Femur (tissue), 1 donor: ENCODE measurements at regions not wholly inside any gene's neighbourhood (a gene's known extent, or its start where the extent isn't known, plus 50 kb on each side); places are given as distances from the start of the nearest gene placed in this dataset.
"Not testable (repeated sequence)": the region's sequence is repeated elsewhere in the genome, so short reads cannot be mapped to it uniquely, and the experiment has no call there.

ENCODE experiments used
- DNase-seq: peaks from one replicate; pipeline ENCODE4 v3.0.0-alpha.2; 2017

GRCh38 chr3:144772372-144772771 is 800.7 kb downstream of the DIPK2A start:
- no peak for DNase-seq

DNA sequence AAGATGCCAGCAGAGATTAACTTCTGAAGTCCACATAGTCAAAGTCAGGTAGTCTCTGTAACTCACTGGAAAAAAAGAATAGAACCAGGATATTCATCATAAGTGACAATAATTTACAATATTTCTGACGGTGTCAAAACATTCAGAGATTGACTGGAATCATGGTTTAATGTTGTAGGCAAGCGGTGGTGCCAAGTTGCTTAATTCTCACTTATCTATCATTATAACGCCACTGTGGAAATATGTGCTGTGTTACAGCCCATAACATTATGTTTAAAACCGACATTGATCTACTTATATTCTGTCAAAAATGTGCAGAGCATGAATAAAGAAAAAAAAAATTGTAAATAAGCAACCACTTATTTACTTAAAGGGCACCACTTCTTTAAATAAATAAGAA is 801.7 kb downstream of the DIPK2A start:
- no peak for DNase-seq

DNA sequence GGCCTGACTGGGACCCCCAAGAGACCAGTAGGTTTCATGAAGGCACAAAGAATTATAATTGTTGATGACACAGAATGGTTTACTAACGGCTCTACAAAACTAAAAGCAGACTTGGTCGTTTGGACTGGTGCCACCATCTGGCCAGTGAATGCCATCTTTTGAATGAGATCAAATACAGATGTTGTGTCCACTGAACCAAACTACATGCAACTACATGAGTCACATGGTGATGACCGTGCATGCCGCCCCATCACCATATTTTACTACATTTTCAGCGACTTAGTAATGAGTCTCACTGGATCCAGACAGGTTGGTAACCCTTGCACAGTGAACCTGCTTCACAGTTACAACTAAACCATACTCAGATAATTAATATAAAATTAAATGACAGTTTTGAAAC is 803.3 kb downstream of the DIPK2A start:
- no peak for DNase-seq

GRCh38 chr3:144775551-144775950 is 803.9 kb downstream of the DIPK2A start:
- DNase-seq, result no peak

GRCh38 chr3:144777906-144778305 is 806.3 kb downstream of the DIPK2A start:
- DNase-seq, result no peak

GRCh38 chr3:144791034-144791433 is 819.4 kb downstream of the DIPK2A start:
- DNase-seq, result no peak

GRCh38 chr3:144801890-144802289 is 830.3 kb downstream of the DIPK2A start:
- DNase-seq, result no peak

DNA sequence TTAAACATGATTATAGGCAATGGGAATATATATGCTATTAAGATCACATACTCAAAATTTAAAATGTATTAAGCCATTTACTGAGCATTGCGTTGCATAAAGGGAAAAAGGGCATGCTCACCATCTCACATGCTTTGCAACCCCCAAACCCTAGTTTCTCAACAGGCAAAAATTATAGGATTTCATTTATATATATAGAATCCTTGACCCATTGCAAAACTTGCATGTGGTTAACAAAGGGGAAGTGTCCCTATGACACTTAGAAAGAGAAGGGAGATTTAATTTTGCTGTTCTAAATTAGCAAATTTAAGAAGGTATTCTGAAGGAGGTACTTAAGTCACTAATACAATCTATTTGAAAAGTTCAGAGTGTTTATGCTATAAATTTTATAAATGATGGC is 837.8 kb downstream of the DIPK2A start:
- DNase-seq, result no peak

- no peak for DNase-seq
Observed at GRCh38 chr3:144810160-144810559, 838.5 kb downstream of the DIPK2A start.

DNA sequence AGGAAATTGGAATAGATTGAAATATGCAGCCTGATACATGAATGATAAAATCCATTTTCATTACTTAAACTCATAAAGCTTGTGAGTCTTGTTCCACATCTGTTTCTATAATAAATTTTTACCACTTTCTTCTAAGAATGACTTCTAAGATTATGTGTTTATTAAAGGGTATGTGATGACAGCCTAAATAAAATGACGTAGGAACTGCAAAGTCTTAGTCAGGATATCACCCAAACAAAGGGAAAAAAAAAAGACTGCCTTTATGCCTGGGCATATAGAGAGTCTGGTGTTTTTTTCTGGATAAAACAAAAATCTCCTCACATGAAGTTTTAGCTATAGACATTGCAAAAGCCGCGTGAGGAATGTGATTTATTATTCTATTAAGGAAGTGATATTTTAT is 844.0 kb downstream of the DIPK2A start:
- no peak for DNase-seq

- no peak for DNase-seq
Observed at GRCh38 chr3:144816323-144816722, 844.7 kb downstream of the DIPK2A start.

GRCh38 chr3:144818973-144819372 is 847.4 kb downstream of the DIPK2A start:
- DNase-seq, result no peak

DNA sequence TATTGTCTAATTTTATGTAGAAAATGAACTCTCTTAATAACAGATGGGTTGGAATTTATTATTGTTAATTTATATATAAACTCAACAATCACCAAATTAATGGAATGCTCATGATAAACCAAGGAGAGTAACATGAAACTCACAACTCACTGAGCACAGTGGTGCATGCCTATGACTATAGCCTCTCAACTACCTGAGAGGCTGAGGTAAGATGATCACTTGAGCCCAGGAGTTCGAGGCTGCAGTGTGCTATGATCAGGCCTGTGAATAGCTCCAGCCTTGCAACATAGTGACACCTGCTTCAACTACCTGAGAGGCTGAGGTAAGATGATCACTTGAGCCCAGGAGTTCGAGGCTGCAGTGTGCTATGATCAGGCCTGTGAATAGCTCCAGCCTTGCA is 848.6 kb downstream of the DIPK2A start:
- DNase-seq, result not testable (repeated sequence)

DNA sequence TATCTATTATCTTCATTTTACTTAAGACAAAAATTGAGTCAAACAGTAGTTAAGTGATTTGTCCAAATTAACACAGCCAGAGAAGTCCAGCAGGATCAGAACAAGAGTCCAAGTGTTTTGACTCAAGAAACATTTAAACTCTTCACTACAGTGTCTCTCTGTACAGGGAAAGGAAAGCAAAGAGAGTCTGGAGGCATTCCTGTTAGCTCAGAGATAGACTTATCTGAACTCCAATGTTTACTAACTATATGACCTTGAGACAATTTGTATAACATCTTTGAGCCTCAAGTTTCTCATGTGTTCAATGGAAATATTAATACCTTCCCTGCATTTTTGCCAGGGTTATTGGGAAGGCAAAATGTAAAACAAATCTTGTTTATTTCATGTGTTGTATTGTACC is 849.1 kb downstream of the DIPK2A start:
- DNase-seq, result no peak

- no peak for DNase-seq
Observed at GRCh38 chr3:144821583-144821982, 850.0 kb downstream of the DIPK2A start.

DNA sequence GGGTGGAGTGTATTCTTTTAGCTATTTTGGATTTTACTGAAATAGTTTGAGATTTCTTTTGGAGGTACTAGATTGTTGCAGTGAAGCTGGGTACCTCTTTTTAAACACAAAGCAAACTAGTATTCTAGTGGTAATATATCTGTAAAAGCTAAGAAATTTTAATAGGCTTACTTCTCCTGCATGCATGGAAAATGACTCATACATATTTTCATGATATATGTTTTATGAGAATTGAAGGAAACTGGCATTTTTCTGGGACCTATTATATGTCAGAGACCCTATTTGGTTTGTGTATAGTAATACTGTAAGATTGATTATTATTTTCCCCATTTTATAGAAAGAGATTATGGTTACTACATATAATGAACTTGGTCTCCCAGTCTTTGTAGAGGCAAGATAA is 851.0 kb downstream of the DIPK2A start:
- no peak for DNase-seq

DNA sequence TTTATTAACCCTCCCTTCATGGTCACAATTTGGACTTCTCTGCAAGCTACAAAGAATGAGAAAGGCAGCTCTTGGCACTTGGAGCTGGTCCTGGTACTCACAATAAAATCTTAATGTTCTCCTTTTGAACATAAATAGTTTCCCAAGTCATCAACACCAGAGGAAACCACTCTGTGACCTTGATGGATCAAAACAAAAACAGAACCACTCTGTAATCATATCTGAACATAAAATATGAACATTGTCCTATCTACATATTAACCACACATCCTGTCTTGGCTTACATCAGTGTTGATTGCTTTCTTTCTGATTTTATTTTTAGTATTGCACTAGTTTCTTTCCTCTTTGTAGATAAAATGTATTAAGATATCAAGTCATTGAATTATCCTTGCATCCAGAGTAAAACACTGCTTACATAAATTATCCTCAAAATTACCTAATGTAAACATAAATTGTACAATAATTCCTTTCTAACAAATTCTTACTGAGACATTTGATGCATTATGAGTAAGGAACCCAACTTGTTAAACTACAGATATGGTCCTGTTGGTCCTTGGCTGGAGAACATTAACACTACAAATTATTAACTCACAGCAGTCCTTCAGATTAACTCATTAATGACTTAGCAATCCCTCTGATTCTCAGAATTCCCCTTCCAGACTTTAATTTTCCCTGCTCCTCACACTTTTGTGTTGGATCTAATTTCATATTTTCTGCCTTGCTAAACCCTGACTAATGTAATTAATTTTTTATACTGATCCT is 860.5 kb downstream of the DIPK2A start:
- no peak for DNase-seq

DNA sequence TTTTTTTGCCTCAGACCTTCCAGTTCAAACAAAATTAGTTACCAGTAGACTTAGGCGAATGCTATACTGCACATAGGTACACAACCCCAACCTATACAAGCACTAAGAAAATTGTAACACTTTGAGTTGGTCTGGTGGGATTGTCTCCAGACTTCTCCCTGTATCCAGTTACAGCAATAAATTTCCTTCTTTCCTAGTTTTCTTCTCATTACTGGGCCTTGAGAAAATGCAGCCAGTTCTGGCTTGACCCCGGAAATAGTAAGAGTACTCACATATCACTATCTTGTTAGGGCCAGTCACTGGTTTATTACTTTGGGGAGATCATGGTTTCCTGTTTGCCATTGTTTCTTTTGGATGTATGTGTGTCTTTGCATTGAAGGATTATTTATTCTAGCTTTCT is 868.4 kb downstream of the DIPK2A start:
- DNase-seq, result no peak

- DNase-seq, result no peak
Observed at GRCh38 chr3:144840866-144841265, 869.2 kb downstream of the DIPK2A start.

DNA sequence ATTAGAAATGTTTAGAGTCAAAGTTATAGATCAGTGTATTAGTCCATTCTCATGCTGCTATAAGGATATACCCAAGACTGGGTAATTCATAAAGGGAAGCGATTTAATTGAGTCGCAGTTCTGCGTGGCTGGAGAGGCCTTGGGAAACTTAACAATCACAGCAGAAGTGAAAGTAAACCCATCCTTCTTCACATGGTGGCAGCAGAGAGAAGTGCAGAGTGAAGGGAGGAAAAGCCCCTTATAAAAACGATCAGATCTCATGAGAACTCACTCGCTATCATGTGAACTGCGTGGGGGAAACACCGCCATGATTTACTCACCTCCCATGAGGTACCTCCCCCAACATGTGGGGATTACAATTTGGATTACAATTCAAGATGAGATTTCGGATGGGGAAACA is 871.5 kb downstream of the DIPK2A start:
- no peak for DNase-seq

DNA sequence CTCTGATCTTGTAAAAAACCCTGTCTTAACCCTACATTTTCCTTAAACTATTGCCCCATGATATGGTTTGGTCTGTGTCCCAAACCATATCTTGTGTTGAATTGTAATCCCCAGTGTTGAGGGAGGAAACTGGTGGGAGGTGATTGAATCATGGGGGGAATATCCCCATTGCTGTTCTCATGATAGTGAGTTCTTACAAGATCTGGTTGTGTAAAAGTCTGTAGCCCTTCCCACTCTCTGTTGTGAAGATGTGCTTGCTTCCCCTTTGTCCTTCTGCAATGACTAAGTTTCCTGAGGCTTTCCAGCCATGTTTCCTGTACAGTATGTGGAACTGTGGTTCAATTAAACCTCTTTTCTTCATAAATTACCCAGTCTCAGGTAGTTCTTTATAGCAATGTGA is 881.4 kb downstream of the DIPK2A start:
- DNase-seq, result no peak

DNA sequence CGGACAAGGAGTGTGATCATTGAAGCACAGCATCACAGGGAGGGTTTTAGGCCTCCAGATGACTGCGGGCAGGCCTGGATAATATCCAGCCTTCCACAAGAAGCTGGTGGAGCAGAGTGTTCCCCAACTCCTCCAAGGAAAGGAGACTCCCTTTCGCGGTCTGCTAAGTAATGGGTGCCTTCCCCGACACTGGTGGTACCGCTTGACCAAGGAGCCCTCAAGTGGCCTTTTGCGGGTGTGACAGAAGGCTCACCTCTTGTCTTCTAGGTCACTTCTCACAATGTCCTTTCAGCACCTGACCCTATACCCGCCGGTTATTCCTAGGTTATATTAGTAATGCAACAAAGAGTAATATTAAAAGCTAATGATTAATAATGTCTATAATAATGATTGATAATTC is 882.4 kb downstream of the DIPK2A start:
- not testable (repeated sequence) for DNase-seq

DNA sequence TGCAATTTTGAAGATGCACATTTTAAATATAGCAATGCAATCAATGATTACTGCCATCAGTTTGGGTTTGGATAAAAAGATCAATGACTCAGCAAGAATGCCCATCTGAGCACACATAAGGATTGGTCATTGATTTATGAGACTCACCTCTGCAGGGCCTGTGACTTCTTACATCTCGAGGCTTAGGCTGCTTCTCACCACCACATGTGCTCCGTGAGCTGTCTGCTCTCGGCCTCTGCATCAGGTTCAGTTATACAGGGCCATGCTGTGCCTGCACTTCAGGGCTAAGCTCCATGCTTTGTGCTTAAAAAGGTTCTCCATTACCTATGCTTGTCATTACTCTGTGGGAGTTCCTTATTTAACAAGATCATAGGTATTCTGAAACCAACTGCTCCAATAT is 887.5 kb downstream of the DIPK2A start:
- no peak for DNase-seq

- DNase-seq, result no peak
Observed at GRCh38 chr3:144864646-144865045, 893.0 kb downstream of the DIPK2A start.

DNA sequence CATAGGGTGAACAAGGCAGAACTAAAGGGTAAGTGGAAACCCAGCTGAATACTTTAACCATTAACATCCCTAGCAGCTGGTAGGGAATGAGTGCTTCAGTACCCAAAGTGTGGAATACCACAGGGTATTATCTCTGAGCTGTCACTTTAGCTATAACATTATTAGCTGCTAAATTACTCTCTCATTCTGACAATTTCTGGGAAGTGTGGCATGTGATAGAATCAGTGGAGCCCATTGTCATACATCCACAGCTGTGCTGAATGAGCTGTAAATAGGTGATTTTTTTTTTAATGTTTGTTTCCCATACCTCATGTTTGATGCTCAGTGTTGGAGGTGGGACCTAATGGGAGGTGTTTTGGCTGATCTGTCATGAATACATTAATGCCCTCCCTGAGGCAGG is 894.3 kb downstream of the DIPK2A start:
- DNase-seq, result no peak
